Endodermal cell (in vitro differentiated cells): ENCODE measurements at regions not wholly inside any gene's neighbourhood (a gene's known extent, or its start where the extent isn't known, plus 50 kb on each side); places are given as distances from the start of the nearest gene placed in this dataset.
A peak's percentile ranks its signal among the peaks of the same experiment; 100 is the strongest.

Experiments
- DNase-seq: peaks from one replicate; pipeline ENCODE4 v3.0.0-alpha.2; 2017
- H3K27ac ChIP-seq: 2 replicates; pipeline ENCODE4 v1.5.1; 2013; ENCODE audit warnings: mild to moderate bottlenecking, low read depth, low read length, moderate library complexity
- H3K27me3 ChIP-seq: 2 replicates; pipeline ENCODE4 v1.6.1; 2013; ENCODE audit warnings: mild to moderate bottlenecking, low read length, moderate library complexity; ENCODE audit not compliant: insufficient read depth, control insufficient read depth, poor library complexity, severe bottlenecking
- H3K36me3 ChIP-seq: 2 replicates; pipeline ENCODE4 v1.7.0; 2013; ENCODE audit warnings: mild to moderate bottlenecking, low read length, moderate library complexity; ENCODE audit not compliant: control insufficient read depth, insufficient read depth
- H3K4me1 ChIP-seq: one replicate; pipeline ENCODE4 v1.7.0; 2013; ENCODE audit warnings: low read length; ENCODE audit not compliant: control insufficient read depth, insufficient read depth
- H3K4me3 ChIP-seq: 2 replicates; pipeline ENCODE4 v1.5.1; 2013; ENCODE audit warnings: mild to moderate bottlenecking, low read length, moderate library complexity
- H3K9ac ChIP-seq: 2 replicates; pipeline ENCODE4 v1.6.1; 2013; ENCODE audit warnings: mild to moderate bottlenecking, low read length, moderate library complexity; ENCODE audit not compliant: poor library complexity, severe bottlenecking; ENCODE audit errors: extremely low read depth
- H3K9me3 ChIP-seq: 2 replicates; pipeline ENCODE4 v1.6.1; 2013; ENCODE audit warnings: mild to moderate bottlenecking, low read length, moderate library complexity; ENCODE audit not compliant: control insufficient read depth
- H3K27ac Mint-ChIP-seq: 2 replicates; pipeline ENCODE4 v1.8.0; 2020; ENCODE audit warnings: mixed read lengths
- H3K27me3 Mint-ChIP-seq: 2 replicates; pipeline ENCODE4 v1.8.0; 2021; ENCODE audit warnings: mild to moderate bottlenecking, mixed read lengths; ENCODE audit not compliant: insufficient read depth
- H3K36me3 Mint-ChIP-seq: 2 replicates; pipeline ENCODE4 v1.8.0; 2020; ENCODE audit warnings: low read depth, mixed read lengths
- H3K4me1 Mint-ChIP-seq: 2 replicates; pipeline ENCODE4 v1.8.0; 2020; ENCODE audit warnings: mixed read lengths
- H3K4me3 Mint-ChIP-seq: 2 replicates; pipeline ENCODE4 v1.8.0; 2020; ENCODE audit warnings: mild to moderate bottlenecking, moderate library complexity, mixed read lengths
- H3K9me3 Mint-ChIP-seq: 2 replicates; pipeline ENCODE4 v1.8.0; 2020; ENCODE audit warnings: mild to moderate bottlenecking, mixed read lengths
- CTCF ChIP-seq: fragments of 200-600 bp; sonication (generic); conservative IDR thresholded peaks from 2 replicates; pipeline ENCODE4 v1.5.0; 2021; ENCODE audit warnings: antibody characterized with exemption, mild to moderate bottlenecking
- WGBS, 2 experiments: methylation state at CpG; one replicate each; pipeline versions ENCODE4 v1.1.5 to v1.1.7; 2013; ENCODE audit warnings: missing lambda C conversion rate in 2 of 2, mixed read lengths in 1 of 2; ENCODE audit not compliant: insufficient coverage in 1 of 2, insufficient read length in 1 of 2; 5-methylcytosine and 5-hydroxymethylcytosine counted together

- H3K9me3 Mint-ChIP-seq = no peaks in the 10 kb centered on the region
- H3K27ac Mint-ChIP-seq = no peak overlapping the region
- WGBS, 2 experiments = 80 to 86% methylated on average over 6 to 7 of the region's 7 CpGs
- DNase-seq = peak; percentile 46
- Histone ChIP-seq H3K9me3 (no peaks in the 10 kb centered on the region), H3K36me3 (no peaks in the 10 kb centered on the region), H3K4me3 (no peak overlapping the region), H3K9ac (no peak overlapping the region), H3K27ac (peak overlapping the region; percentile 0), H3K4me1 (no peaks in the 10 kb centered on the region), H3K27me3 (no peaks in the 10 kb centered on the region)
- no peaks in the 10 kb centered on the region for H3K4me1 Mint-ChIP-seq
- H3K4me3 Mint-ChIP-seq = no peak overlapping the region
- no peaks in the 10 kb centered on the region for H3K36me3 Mint-ChIP-seq
- no peak for TF ChIP-seq CTCF
- H3K27me3 Mint-ChIP-seq = no peaks in the 10 kb centered on the region
Measured at GRCh38 chr6:113120582-113121285, 736.4 kb upstream of the MARCKS start.

- Mint-ChIP-seq H3K4me1 (no peaks in the 10 kb centered on the region), H3K4me3 (no peak overlapping the region), H3K27ac (no peak overlapping the region), H3K36me3 (no peaks in the 10 kb centered on the region), H3K27me3 (no peaks in the 10 kb centered on the region), H3K9me3 (no peaks in the 10 kb centered on the region)
- no peak overlapping the region for H3K9ac ChIP-seq
- H3K27ac ChIP-seq = no peak overlapping the region
- H3K27me3 ChIP-seq = no peaks in the 10 kb centered on the region
- TF ChIP-seq CTCF = no peak
- no peaks in the 10 kb centered on the region for H3K9me3 ChIP-seq
- WGBS, 2 experiments = 100% methylated on average over 1 of the region's 2 CpGs; no CpG with 5 or more reads in 1 of the 2 experiments
- no peak overlapping the region for H3K4me3 ChIP-seq
- H3K36me3 ChIP-seq = no peaks in the 10 kb centered on the region
- no peaks in the 10 kb centered on the region for H3K4me1 ChIP-seq
- DNase-seq = no peak
Measured at GRCh38 chr6:113121571-113121970, 735.6 kb upstream of the MARCKS start.

GRCh38 chr6:113122060-113122459 is 735.1 kb upstream of the MARCKS start:
- H3K27ac Mint-ChIP-seq = no peak overlapping the region
- Histone ChIP-seq H3K9ac (no peak overlapping the region), H3K27ac (peak overlapping the region; percentile 15)

More at GRCh38 chr6:113122060-113122459, 735.1 kb upstream of the MARCKS start:
- Histone ChIP-seq H3K36me3 (no peaks in the 10 kb centered on the region), H3K27me3 (no peaks in the 10 kb centered on the region), H3K4me3 (no peak overlapping the region), H3K4me1 (no peaks in the 10 kb centered on the region), H3K9me3 (no peaks in the 10 kb centered on the region)
- H3K4me1 Mint-ChIP-seq = no peaks in the 10 kb centered on the region
- peak; percentile 63 for TF ChIP-seq CTCF
- H3K27me3 Mint-ChIP-seq = no peaks in the 10 kb centered on the region
- no peak overlapping the region for H3K4me3 Mint-ChIP-seq
- WGBS, 2 experiments = 62% methylated on average over 1 of the region's 1 CpG; no CpG with 5 or more reads in 1 of the 2 experiments
- peak; percentile 66 for DNase-seq
- no peaks in the 10 kb centered on the region for H3K36me3 Mint-ChIP-seq
- H3K9me3 Mint-ChIP-seq = no peaks in the 10 kb centered on the region
